ENCODE measurements at regions not wholly inside any gene's neighbourhood (a gene's known extent, or its start where the extent isn't known, plus 50 kb on each side); places are given as distances from the start of the nearest gene placed in this dataset.

GRCh38 chr6:74626288-74626687, 579.6 kb downstream of the COL12A1 start:
- TF ChIP-seq CTCF (conservative IDR thresholded peaks at IDR 0.05) (no peak), ZFX (IDR thresholded peaks at IDR 0.05) (no peak)
